Muscle of arm (tissue), 1 donor: ENCODE measurements at regions not wholly inside any gene's neighbourhood (a gene's known extent, or its start where the extent isn't known, plus 50 kb on each side); places are given as distances from the start of the nearest gene placed in this dataset.
A peak's percentile ranks its signal among the peaks of the same experiment; 100 is the strongest.
"Not testable (repeated sequence)": the region's sequence is repeated elsewhere in the genome, so short reads cannot be mapped to it uniquely, and the experiment has no call there.

Source experiments
- DNase-seq: peaks from one replicate; pipeline ENCODE4 v3.0.0-alpha.2; 2013

- DNase-seq = no peak
Observed at GRCh38 chr12:105481392-105482300, 151.2 kb downstream of the C12orf75 start.

GRCh38 chr12:105482951-105483350, 152.5 kb downstream of the C12orf75 start:
- no peak for DNase-seq

GRCh38 chr12:105483691-105484090, 153.2 kb downstream of the C12orf75 start:
- no peak for DNase-seq

- DNase-seq = no peak
Observed at GRCh38 chr12:105485321-105485910, 154.9 kb downstream of the C12orf75 start.

- DNase-seq = no peak
Observed at GRCh38 chr12:105485921-105486320, 155.4 kb downstream of the C12orf75 start.

- no peak for DNase-seq
Observed at GRCh38 chr12:105487963-105488362, 157.5 kb downstream of the C12orf75 start.

- no peak for DNase-seq
Observed at GRCh38 chr12:105492591-105493545, 162.4 kb downstream of the C12orf75 start.

GRCh38 chr12:105499205-105499604, 168.7 kb downstream of the C12orf75 start:
- DNase-seq = no peak

- DNase-seq = not testable (repeated sequence)
Observed at GRCh38 chr12:105500676-105501075, 170.2 kb downstream of the C12orf75 start.

GRCh38 chr12:105502426-105502930, 172.0 kb downstream of the C12orf75 start:
- DNase-seq = no peak

GRCh38 chr12:105503619-105504018, 173.1 kb downstream of the C12orf75 start:
- no peak for DNase-seq

- no peak for DNase-seq
Observed at GRCh38 chr12:105504286-105504685, 173.8 kb downstream of the C12orf75 start.

GRCh38 chr12:105506678-105507310, 176.3 kb downstream of the C12orf75 start:
- no peak for DNase-seq

GRCh38 chr12:105507311-105508038, 177.0 kb downstream of the C12orf75 start:
- no peak for DNase-seq

- no peak for DNase-seq
Observed at GRCh38 chr12:105508096-105508495, 177.6 kb downstream of the C12orf75 start.

- no peak for DNase-seq
Observed at GRCh38 chr12:105510526-105510925, 180.0 kb downstream of the C12orf75 start.

GRCh38 chr12:105512861-105513260, 182.4 kb downstream of the C12orf75 start:
- DNase-seq = not testable (repeated sequence)

- DNase-seq = no peak
Observed at GRCh38 chr12:105522166-105522825, 191.8 kb downstream of the C12orf75 start.

GRCh38 chr12:105523164-105524057, 192.9 kb downstream of the C12orf75 start:
- peak; percentile 78 for DNase-seq
